ENCODE measurements at regions not wholly inside any gene's neighbourhood (a gene's known extent, or its start where the extent isn't known, plus 50 kb on each side); places are given as distances from the start of the nearest gene placed in this dataset.

- ChIA-PET CTCF (no interaction called here), POLR2A (ENCODE audit: low non-redundant PET) (no interaction called here)
- DNase-seq (ENCODE audit: low spot score) = no peak
- no peak overlapping the region for H3K27ac ChIP-seq
- TF ChIP-seq, protein P1, sequence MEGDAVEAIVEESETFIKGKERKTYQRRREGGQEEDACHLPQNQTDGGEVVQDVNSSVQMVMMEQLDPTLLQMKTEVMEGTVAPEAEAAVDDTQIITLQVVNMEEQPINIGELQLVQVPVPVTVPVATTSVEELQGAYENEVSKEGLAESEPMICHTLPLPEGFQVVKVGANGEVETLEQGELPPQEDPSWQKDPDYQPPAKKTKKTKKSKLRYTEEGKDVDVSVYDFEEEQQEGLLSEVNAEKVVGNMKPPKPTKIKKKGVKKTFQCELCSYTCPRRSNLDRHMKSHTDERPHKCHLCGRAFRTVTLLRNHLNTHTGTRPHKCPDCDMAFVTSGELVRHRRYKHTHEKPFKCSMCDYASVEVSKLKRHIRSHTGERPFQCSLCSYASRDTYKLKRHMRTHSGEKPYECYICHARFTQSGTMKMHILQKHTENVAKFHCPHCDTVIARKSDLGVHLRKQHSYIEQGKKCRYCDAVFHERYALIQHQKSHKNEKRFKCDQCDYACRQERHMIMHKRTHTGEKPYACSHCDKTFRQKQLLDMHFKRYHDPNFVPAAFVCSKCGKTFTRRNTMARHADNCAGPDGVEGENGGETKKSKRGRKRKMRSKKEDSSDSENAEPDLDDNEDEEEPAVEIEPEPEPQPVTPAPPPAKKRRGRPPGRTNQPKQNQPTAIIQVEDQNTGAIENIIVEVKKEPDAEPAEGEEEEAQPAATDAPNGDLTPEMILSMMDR (conservative IDR thresholded peaks at IDR 0.05; ENCODE audit: low read depth) = no peak
These were observed 124.3 kb upstream of the KLF6 start for GRCh38 chr10:3909339-3909738.

GRCh38 chr10:3908183-3908582 is 123.2 kb upstream of the KLF6 start:
- no peak for DNase-seq (ENCODE audit: low spot score)
- ChIA-PET POLR2A (ENCODE audit: low non-redundant PET) (no interaction called here), CTCF (no interaction called here)
- TF ChIP-seq, protein P1 (conservative IDR thresholded peaks at IDR 0.05; ENCODE audit: low read depth) = no peak
- H3K27ac ChIP-seq = no peak overlapping the region

- no peak overlapping the region for H3K27ac ChIP-seq
- TF ChIP-seq, protein P1 (conservative IDR thresholded peaks at IDR 0.05; ENCODE audit: low read depth) = no peak
- ChIA-PET CTCF (no interaction called here), POLR2A (ENCODE audit: low non-redundant PET) (no interaction called here)
- no peak for DNase-seq (ENCODE audit: low spot score)
These were observed 122.5 kb upstream of the KLF6 start for GRCh38 chr10:3907514-3907913.

DNA sequence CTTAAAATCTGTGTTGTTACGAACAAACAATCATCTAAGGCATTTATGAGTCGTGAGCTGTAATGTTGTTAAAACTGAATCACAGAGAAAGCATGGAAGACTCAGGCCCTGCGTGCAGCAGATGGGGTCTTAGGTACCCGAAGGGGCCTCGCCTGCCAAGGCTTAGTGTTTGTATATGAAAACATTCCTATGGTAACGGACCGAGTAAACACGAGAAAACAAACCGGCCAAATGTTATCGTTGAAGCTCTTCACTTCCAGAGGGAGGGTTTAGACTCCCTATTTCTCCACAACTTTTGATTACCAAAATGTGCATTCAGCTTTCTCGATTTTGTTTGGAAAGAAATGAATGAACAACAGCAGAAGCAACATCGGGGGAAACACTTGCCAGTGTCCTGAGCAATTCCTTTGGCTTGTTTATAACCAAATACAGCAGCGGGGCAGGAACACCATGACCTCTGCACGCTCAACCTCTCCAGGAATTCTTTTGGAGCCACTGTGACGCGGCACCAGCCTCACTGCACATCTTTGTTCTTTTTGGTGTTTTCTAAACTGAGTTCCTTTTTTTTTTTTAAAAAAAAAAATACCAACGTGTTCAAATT is 121.6 kb upstream of the KLF6 start:
- ChIA-PET CTCF (interaction anchor here (0.6 kb wide), 1 partner anchor 73 kb away, joined by 3 read pairs; no protein-coding TSS in a partner anchor), POLR2A (ENCODE audit: low non-redundant PET) (no interaction called here)
- DNase-seq (ENCODE audit: low spot score) = no peak
- H3K27ac ChIP-seq = no peak overlapping the region
- TF ChIP-seq, protein P1 (conservative IDR thresholded peaks at IDR 0.05; ENCODE audit: low read depth) = no peak

DNA sequence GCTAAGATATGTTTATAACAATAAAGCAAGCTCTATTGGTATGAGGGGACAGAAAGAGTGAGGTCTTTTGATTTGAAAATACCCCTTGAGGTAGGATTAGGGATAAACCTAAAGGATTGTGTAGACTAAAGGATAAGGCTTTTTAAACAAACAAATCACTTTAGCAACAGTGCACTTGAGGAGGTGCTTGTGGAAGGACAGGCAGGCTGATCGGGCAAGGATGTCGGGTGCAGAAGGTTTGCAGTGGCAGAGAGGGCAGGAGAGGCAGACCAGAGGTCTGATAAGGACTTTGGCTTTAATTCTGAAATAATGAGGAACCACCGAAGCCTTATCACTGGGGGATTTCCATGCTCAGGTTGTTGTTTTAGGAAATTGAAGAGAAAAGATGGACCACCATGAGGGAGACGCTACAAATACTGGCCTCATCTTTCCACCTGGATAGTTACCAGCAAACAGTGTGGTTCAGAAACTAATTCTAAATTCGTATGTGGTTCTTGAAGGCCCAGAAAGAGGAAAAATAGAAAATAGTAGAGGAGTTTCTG is 119.5 kb upstream of the KLF6 start:
- ChIA-PET POLR2A (ENCODE audit: low non-redundant PET) (no interaction called here), CTCF (no interaction called here)
- TF ChIP-seq, protein P1 (conservative IDR thresholded peaks at IDR 0.05; ENCODE audit: low read depth) = no peak
- no peak overlapping the region for H3K27ac ChIP-seq
- no peak for DNase-seq (ENCODE audit: low spot score)

DNA sequence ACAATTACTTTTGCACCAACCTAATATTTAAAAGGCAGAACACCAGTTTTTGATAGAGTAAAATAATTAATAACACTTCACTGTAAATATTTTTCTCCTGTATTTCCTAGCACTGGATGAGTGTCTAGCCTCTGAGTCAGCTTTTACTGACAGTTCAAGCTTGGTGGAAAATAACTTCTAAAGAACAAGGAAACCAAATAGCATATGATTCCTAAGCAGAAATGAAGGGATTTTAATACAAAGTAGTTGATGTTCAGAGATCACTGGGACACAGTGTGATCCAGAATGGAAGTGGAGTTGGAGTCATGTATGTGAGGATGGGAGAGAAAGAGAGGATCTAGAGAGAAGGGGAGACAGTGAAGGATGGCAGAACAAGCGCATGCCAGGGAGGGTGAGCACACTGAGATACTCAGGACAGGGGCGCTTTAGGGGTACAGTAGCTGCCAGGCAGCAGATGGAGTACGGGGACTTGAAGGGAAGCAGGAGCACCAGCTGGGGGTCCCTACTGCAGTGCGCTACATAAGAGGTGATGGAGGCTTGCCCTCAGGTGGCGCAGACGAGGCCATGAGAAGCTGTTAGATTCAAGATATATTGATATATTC is 117.9 kb upstream of the KLF6 start:
- DNase-seq (ENCODE audit: low spot score) = no peak
- ChIA-PET CTCF (no interaction called here), POLR2A (ENCODE audit: low non-redundant PET) (no interaction called here)
- TF ChIP-seq, protein P1 (conservative IDR thresholded peaks at IDR 0.05; ENCODE audit: low read depth) = no peak
- H3K27ac ChIP-seq = no peak overlapping the region

Data from RWPE1 (cell line).